GM21526 (cell line): ENCODE measurements at regions not wholly inside any gene's neighbourhood (a gene's known extent, or its start where the extent isn't known, plus 50 kb on each side); places are given as distances from the start of the nearest gene placed in this dataset.

Source experiments
- ATAC-seq: cut with Tn5 transposase; IDR thresholded peaks from one replicate; pipeline ENCODE4 v1.9.1; 2021; ENCODE audit warnings: moderate library complexity; ENCODE audit not compliant: unreplicated experiment, low FRiP score

DNA sequence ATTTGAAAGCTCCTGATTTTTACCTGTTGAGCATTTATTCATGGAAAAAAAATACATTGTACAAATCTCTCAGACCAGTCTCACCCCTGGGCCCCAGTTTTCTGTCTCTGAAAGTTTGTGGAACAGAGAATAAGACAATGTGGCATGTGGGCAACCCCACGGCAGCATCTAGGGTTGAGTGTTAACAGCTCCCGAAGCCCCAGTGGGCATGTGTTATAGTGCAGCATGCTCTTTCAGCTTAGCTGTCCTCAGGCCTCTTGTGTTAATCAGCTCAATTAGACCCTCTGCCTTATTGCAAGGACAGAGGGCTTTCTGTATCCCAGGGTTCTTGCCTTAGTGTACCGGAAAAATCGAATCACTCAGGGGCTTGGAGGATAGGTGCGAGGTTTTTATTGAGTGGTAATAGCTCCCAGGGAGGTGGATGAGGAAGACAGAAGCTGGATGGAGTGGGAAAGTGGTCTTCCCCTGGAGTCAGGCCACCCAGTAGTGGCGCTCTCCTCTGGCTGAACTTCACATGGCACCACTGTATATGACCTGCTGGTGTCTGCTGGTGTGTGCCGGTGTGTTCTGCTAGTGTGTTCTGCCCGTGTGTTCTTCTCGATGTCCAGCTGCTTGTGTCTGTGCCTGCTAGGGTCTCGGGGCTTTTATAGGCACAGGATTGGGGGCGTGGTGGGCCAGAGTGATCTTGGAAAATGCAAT is 382.8 kb downstream of the EPM2A start:
- ATAC-seq: no peak

GRCh38 chr6:145360865-145361264 is 374.5 kb downstream of the EPM2A start:
- no peak for ATAC-seq

DNA sequence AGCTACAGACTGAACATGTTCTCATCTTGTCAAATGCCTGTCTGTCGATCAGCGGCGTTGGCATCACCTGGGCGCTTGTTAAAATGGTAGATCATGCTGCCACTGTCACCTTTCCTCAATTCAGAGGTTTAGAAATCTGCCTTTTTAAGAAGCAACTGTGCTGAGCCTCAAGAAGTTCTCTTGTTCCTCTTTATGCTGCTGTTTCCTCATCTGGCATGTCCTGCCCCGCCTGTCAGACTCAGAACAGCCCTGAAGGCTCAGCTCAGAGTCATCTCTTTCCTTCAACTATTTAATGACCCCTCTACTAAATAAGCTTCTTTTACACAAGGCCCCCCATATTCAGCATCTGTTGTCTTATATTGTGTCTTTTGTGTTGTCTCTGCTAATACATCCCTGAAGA is 368.2 kb downstream of the EPM2A start:
- ATAC-seq: no peak

DNA sequence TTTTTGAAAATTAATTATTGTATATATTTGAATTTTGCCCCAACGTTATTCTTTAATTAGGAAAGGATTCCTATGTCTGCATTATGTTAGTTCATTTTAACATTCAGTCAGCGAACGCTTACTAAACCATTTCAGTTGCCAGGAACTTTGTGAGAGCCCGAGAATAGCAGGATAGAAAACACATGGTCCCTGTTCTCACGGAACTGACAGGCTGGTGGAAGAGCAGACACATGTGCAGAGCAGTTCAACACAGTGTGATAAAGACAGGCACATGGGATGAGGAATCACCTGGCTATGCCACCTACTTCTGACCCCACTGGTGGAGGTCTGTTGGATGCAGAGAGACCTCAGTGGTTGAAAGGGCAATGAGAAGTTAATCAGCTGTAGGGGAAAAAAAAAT is 367.2 kb downstream of the EPM2A start:
- ATAC-seq: no peak

DNA sequence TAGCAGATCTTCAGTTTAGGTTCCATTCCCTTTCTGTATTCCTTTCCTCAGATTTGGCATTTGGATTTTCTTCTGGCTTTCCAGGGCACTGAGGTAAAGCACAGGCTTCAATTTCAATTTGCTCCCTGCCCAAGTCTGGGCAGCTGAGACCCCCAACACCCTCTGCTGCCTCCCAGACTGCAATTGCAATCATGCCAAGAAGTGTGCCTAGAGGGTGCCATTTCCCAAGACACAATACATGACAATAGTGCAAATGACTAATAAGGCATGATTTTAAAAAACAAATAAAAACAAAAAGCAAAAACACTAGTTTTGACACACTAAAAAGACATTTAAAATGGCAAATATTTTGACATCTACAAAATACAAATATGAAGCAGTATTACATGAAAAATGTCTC is 364.8 kb downstream of the EPM2A start:
- ATAC-seq: no peak

- ATAC-seq: peak; percentile 97
Measured at GRCh38 chr6:145372671-145373151, 362.6 kb downstream of the EPM2A start.

GRCh38 chr6:145373826-145374225 is 361.5 kb downstream of the EPM2A start:
- no peak for ATAC-seq

DNA sequence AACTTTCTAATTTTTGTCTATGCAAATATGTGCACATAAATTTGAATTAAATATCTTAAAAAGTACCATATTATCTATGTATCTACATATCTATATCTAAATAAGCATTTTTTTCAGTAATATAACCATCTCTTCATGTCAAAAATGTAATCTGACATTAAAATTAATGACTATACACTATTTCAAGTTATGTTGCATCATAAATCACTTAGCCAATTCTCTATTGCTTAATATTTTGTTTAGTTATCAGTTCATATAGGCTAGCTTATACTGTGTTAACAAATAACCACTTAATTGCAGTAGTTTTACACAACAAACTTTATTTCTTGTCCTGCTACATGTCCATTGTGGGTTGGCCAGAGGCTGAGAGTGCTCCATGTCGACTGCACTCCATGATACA is 360.8 kb downstream of the EPM2A start:
- ATAC-seq: no peak

- no peak for ATAC-seq
Measured at GRCh38 chr6:145375502-145375901, 359.8 kb downstream of the EPM2A start.

DNA sequence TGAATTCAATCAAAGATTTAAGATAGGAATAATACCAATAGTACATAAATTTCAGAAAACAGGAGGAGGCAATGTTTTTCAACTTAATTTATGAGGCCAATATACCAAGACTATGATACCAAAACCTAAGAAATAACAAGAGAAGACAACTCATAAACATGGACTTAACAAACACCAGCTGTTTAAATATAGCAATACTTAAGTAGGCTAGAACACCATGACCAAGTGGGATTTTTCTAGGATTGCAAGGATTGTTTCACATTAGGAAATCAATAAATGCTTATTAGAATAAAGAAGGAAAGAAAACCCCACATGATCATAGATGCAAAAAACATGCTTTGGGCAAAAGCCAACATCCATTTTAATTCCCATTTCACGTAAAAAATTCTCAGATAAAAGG is 355.1 kb downstream of the EPM2A start:
- ATAC-seq: no peak

GRCh38 chr6:145381941-145382340 is 353.4 kb downstream of the EPM2A start:
- no peak for ATAC-seq

DNA sequence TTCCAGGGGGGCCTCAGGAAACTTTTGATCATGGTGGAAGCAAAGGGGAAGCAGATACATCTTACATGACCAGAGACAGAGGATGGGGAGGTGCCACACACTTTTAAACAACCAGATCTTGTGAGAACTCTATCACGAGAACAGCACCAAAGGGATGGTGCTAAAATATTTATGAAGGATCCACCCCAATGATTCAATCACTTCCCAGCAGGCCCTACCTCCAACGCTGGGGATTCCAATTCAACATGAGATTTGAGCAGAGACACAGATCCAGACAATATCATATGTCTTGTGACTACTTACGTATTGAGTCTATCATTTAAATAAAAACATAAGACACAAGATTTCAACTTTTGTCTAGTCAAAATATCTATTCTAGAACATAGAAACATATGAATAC is 351.9 kb downstream of the EPM2A start:
- no peak for ATAC-seq

DNA sequence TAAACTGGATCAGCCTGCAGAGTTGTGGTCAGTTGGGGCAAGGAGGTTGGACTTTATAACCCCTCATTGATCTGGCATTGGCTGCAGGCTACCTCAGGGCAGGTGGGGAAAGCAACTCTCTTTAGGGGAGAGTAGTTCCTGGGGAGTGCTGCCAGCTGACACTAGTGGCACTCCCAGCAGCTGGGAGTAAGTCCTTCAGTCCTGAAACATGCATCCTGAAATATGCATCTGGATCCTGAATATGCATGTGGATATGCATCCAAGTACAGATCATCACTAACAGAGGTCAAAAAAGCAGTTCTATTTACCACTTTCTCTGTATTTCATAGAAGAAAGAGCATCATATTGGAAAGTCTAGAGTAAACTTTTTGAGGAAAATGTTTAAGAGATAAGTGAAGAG is 350.8 kb downstream of the EPM2A start:
- ATAC-seq: no peak

DNA sequence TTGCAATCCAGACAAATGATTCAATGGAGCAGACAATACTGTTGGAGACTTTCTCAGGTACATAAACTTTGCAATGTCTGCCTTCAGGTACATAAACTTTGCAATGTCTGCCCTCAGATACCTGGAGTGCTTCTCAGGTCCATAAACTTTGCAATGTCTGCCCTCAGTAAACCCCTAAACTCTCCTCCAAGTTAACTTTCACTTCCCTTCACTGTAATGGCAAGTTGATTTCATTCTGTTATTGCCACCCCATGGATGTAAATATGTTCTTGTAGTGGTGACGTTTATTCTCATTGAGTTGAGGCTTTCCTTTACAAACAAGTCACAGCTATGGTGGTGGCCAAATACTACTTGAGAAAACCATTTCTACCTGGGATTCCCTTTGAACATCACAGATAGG is 338.8 kb downstream of the EPM2A start:
- no peak for ATAC-seq

DNA sequence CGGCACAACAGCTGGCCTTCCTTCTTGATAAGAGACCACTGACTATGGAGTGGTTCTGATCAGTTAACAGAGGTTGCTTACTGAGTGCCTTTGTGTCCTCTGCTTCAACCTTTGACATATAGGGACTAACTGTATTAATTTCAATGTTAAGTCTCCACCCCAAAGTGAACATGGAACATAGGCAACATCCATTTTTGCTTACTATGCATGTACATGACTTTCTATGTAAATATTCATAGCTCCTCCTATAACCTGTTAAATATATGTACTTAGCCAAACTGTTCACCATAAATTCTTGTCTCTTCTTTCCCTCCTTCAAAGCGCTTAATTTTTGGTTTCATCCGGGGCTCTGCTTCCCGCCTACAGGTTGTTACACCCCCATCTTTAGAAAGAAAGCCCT is 334.8 kb downstream of the EPM2A start:
- no peak for ATAC-seq

- no peak for ATAC-seq
Measured at GRCh38 chr6:145405006-145405551, 330.2 kb downstream of the EPM2A start.

DNA sequence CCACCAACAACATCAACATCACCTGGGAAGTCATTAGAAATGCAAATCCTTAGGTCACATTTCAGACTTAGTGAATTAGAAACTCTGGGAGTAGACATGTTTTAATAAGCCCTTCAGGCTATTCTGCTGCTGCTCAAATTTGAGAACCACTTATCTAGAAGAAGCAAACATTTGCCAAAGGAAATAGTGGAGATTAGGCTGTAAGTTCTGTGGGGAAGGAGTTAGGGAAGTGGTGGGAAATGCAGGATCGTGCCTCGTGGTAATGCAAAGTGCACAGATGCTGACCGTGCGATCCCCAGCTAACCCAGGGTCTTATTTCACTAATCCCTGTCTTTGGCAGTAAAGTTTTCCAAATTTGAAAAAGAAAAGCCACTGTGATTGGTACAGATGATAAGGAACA is 328.5 kb downstream of the EPM2A start:
- no peak for ATAC-seq

GRCh38 chr6:145415616-145416015 is 319.7 kb downstream of the EPM2A start:
- no peak for ATAC-seq

GRCh38 chr6:145420599-145420998 is 314.7 kb downstream of the EPM2A start:
- no peak for ATAC-seq

- ATAC-seq: no peak
Measured at GRCh38 chr6:145423936-145424335, 311.4 kb downstream of the EPM2A start.

GRCh38 chr6:145427232-145427631 is 308.1 kb downstream of the EPM2A start:
- no peak for ATAC-seq

GRCh38 chr6:145428706-145429105 is 306.6 kb downstream of the EPM2A start:
- no peak for ATAC-seq

- ATAC-seq: no peak
Measured at GRCh38 chr6:145442110-145442509, 293.2 kb downstream of the EPM2A start.
